ENCODE measurements at regions not wholly inside any gene's neighbourhood (a gene's known extent, or its start where the extent isn't known, plus 50 kb on each side); places are given as distances from the start of the nearest gene placed in this dataset.

DNA sequence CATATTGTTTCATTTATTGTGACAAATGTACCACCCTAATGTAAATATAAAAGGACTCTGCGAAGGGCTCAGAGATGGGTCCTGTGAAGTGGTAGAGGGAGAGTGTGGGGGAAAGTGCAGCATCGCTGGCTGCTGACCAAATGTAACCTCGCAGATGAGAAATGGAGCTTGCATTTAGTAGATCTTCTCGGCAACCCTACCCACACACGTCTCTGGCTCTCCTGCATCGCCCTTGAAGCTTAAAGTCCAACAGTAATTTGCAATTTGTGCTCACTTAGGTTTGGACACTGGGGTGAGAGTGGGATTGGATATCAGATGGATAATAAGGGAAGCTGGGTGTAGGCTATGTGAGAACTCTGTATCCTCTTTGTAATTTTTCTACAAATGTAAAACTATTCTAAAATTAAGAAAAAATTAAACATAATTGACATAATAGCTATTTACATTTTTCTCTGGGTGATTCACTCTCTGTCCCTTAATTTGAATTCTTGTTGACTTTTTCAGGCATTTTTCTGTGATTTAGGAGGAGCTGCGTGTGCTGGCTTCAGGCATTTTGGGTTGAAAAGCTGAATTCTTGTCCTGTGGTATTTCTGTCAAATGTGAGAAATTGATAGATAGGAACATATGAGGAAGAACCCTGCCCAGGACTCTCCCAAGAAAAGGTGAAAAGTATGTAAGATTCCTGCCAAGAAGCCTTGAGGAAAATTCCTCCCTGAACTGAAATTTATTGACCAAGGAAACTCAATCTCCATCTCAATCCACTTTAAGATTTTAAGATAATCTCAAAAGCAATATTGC is 524.7 kb upstream of the MCTP2 start:
- DNase-seq: no peak

DNA sequence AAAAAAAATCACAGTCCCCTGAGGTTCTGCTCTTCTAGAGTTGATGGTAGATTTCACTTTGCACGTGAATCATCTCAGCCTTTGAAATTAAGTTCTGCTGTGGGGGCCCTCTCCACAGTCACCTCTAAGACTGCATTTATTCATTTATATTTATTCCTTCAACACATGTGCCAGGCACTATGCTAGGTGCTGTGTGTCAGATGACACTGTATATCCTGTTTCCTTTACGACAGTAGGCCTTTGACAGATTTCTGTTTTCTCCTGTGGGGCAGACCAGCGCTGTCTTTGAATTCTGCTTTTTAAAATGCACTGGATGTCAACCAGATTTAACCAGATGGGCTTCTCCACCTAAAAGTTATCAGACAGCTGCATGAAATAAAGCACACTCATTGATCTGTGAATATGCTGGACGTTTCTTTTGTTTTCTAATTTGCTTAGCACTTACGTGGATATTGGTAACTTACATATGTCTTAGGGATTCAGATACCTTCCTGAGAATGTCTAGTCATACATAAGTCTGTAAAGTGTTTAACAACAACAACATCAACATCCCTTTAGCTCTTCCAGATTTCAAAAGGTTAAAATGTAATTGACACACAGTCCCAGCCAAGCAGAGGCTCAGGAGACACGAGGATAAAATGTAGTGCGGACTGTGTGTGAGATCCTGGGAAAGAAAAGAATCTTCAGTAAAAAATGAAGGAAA is 525.5 kb upstream of the MCTP2 start:
- DNase-seq: no peak

DNA sequence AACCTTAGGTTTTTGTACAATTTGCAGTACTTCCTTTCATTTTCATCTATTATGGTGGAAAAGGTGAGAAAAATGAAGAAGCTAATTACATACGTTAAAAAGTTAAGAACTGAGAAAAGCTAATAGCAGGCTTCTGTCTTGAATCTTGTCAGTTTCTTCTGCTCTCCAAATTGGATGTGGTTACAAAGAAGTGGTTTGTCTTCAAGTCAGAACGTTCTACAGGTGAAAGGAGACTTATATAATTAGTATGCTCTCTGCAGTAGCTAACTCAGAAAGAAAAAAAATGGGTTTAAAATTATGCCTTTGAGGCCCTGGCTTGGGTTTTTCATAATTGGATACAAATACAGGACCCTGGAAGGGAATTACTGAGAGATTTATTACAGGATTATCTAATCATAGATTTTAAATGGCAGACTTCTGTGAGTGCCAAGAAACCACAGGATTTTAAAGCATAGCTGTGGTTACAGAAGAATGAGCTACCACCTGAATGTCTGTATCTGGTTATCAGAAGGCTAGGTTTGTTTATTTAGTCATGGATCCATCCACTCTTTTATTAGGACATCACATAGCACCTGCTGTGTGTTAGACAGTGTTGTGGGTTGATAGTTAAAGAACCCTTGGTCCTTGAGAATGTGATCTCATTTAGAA is 528.1 kb upstream of the MCTP2 start:
- DNase-seq: no peak

DNA sequence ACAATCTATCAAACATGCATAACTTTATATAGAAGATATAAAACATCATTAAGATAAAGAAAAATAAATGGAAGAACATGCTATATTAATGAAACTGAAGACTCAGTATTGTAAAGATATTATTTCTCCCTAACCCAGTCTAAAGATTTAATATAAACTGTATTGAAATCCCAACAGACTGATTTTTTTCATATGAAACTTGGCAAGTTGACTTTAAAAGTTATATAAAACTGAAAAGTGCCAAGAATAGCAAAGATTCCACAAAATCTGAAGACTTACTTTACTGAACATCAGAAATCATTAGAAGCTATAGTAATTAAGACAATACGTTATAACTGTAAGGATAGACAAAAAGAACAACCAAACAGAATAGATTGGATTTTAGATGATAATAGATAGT is 531.3 kb upstream of the MCTP2 start:
- DNase-seq: no peak

DNA sequence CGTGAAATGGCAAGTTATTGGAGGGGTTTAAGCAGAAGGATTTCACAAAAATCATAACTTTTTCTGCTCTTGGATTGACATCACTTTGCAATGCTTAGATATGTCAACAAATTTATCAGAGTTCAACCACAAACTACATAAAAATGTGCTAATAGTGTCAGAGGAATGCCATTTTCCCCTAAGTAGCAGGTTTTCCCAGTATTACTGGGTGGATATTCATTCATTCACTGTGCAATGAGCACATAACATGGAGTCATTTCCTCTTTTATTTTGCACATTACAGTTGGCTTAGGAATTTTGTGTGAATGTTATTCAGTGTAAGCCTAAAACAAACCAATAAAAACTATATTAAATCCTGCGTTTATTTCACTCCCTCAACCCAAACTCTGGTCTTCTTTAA is 537.3 kb upstream of the MCTP2 start:
- DNase-seq: no peak

DNA sequence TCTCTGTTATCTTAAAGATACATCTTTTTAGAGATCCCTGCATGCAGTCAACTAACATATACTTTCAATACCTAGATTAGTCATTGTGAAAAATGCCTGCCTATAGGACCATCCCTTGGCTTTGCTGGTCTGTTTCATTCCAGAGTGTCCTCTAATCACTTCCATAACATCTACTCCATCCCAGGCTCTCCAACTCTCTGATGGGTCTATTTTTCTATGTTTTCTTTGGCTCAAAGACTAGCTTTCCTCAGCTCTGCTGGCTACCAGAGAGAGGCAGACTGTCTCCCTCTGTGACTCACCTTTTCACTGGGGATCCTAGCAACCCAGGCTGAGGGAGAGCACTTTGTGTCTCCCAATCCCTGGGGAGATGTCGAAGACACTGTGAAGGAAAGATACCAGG is 547.7 kb upstream of the MCTP2 start:
- no peak for DNase-seq

DNA sequence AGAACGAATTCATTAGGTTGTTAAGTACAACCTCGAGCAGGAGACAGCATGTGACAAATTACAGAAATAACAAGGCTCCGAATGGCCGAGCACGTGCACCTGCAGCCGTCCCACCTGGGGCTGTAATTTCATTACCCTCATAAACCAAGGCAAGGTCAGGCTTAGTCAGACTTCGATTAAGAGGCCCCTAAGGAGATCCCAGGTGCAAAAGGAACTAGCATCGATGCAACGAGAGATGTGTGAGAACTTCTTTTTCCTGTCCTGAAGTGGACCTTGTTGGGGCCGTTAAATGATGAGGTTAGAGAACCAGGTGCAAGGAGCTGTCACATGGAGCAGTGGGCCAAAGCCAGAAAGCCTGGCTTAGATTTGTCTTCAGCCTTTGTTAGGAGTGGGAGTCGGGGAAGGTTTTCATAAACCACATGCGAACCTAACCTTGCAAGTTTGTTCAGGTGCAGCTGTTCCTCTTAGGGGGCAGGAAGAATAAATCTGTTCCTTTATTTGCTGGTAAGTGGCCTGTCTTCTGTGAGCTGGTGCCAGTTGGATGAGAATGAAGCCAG is 559.9 kb upstream of the MCTP2 start:
- DNase-seq: no peak

DNA sequence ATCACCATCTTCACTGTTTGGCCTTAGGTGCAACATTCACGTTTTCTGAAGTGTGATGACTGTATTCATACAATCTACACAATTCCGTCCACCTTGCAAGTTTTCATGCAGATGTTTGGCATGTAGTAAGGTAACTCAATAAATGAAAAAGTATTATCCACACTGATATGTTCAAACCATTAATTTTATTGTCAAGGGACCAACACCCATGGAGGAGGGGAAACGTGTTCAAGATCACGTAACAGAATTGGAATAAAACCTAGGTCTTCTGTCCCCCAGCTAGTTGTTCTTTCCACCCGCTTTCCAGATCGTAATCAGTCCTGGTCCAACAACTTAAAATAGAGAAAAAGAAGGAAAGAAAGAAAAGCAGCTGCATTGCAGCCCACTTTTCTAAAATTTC is 560.4 kb upstream of the MCTP2 start:
- DNase-seq: no peak

DNA sequence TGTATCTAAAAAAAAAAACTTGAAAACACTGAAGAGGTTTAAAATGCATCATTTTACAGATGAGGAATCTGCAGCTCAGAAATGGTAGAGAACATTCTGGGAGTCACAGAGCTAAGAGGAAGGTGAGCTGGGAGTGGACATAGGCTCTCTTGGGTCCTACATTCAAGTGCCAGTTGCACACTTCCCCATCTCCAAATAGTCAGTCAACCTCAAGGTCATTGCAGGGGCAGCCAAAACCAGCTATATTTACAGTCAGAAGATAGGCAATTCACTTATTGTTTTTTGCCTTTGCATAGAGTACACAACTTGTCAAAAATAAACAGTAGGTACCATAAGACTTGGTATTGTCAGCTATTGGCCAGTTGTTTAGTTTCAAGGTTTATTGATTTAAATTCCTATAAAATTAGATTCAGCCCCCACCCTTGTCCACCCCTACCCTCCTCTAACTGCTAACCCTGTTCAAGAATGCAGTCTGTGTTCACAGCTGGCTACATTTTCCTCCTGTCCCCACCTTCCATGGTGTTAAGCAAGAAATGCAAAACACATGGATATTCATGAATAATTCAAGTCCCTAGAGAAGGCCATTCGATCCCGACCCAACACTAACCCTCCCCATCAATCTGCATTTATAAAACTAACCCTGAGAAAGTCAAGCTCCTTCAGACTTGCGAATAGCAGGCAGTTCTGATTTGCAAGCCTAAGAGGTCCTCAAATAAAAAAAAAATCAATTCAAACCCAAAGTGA is 567.0 kb upstream of the MCTP2 start:
- no peak for DNase-seq

DNA sequence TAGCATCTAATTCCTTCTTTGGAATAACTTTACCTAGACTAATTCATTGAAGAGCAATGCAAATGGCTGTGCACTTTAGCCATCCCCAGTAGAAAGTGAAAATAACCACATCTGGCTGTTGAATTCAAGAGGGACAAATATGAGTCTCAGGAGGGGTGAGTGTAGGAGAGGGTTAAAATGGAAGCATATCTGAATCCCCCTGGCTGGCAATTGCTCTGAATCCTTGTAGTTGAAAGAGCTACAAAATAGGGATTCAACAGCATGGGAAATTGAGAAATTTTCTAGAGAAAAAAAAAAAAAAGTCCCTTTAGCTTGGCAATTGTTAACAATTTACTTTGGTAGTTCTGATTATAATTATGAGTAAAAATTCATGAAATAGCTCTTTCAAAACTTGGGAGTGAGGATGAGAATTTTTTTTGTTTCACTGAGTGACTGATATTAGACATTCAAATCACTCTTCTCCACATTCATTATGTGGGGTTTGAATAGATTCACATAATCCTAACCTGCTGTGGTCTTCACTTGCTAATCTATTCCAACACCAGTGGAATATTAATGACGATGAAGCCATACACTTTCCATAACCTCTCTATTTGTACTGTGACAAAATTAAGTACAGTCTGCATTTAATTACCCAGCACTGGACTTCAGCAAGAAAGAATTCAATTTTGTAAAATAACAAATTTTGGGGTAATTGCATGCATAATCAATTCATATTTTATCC is 569.0 kb upstream of the MCTP2 start:
- DNase-seq: no peak

DNA sequence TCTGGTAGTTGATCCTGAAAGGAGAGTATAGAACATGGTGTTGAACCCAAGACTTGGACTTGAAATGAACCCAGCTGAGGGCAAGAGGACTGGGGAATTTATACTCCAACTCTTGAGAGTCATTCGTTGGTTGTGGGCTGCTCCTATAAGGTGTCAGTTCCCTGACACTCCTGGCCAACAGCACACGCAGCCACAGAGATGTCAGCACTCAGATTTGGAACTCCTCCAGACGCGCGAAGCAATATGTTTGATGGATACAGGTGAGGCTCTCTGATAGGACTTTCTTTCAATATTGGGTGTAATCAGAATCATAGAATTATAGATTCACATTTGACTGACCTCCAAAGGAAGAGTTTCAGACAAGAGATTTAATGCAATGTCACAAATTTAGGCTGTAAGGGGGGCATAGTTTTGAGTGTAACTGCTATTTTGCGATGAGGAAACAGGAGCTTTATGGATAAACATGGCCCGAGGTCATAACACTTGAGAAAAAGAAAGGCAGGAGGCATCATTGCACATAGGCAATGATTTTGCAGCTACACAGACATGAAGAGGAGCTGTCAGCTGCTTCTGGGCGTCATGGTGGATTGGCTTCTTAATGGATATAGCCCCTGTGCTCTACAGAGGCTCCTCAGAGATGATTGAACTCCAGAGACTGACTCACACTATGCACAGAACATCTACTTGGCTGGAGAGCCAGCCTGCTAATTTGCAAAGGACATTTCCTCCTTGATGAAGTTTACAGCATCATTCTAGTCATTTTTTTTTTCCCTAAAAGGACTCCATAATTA is 569.2 kb upstream of the RGMA start:
- DNase-seq: no peak

DNA sequence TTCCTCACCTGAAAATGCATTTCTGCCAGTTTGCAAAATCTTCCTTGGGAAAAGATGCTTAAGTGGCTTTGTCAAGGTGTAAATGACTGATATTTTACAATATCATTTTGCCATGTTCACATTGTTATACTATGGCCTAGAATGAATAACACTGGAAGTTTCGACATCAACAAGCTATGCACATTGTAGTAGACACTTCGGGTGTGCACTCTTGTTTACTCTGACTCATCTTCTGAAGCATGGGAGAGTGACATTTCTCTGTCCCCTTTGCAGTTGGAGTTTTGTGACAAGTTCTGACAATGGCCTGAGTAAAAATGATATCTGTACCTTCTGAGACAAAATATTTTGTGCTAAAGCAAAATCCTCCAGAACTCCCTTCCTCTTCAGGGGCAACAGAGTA is 567.0 kb upstream of the RGMA start:
- no peak for DNase-seq

DNA sequence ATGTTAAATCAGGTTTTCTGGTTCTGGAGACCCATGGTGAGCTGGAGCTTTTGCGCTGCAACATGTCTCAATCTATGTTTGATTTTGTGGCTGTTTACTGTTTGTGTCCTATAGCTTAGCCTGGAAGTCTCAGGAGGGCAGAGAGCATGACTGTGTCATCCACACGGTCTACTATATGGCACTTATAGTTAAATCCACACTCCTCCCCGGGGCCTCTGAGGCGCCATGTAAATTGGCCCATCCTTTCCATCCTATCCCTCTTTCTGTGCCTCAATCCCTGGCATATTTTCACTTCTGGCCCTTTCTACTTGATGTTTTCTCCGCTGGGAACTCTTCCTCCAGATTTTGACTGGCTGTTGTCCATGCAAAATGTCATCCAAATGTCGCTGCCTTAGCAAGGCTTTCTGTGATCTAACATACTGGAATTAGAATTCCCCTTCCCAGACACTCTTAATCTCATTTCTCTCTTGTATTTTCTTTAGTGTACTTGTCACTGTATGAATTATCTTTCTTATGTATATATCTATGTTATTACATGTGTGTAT is 560.8 kb upstream of the RGMA start:
- no peak for DNase-seq

DNA sequence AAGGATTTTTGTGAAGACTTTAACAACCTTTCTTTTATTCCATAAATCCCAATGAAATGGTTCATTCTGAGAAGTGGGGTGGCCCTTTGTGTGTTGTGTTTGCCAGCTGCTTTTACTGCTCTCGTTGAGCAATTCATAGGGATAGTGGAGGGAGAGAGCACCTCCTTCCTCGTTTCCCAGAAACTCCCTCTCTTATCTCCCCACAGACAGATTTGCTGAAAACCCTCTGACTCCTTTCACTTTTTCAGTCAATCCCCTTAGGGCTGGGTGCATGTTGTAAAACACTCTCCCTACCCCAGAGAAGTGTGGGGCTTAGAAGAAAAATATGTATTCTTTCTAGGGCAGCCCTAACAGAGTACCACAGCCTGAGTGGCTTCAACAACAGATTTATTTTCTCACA is 557.2 kb upstream of the RGMA start:
- DNase-seq: no peak

DNA sequence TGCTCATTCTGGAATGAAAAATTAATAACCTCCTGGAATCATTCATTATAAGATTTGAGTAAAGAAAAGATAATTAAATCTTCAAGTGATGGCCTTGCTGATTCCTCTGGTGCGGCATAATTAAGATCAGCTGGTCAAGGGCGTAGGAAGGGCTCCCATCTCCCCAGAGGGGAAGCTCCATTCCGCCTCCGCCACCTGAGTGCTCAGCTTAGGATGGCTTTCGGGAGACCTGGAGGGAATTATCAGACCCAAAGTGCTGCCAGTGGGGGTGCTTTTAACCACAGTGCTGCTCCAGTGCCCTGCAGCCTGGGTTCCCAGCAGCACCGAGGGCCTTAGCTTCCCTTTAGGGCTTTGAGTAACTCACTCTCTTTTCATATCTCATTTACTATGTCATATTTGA is 556.6 kb upstream of the RGMA start:
- DNase-seq: no peak

DNA sequence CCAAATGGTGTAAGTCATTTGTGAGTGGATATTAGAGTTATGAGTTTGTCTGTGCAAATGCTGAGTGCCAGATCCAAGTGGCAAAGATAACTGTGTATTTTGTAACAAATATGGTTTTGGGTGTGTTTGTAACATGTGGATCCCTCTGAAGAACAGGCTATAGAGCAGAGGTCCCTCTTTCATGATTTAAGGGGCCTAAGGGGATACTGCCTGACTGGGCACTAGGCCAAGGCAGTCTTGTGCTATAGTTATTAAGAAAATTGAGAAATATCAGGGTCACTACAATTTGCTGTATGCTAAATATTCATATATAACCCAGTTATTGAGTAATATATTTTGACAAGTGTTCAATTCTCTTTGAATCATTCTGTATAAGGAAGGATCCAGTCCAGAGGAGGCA is 555.6 kb upstream of the RGMA start:
- DNase-seq: no peak

DNA sequence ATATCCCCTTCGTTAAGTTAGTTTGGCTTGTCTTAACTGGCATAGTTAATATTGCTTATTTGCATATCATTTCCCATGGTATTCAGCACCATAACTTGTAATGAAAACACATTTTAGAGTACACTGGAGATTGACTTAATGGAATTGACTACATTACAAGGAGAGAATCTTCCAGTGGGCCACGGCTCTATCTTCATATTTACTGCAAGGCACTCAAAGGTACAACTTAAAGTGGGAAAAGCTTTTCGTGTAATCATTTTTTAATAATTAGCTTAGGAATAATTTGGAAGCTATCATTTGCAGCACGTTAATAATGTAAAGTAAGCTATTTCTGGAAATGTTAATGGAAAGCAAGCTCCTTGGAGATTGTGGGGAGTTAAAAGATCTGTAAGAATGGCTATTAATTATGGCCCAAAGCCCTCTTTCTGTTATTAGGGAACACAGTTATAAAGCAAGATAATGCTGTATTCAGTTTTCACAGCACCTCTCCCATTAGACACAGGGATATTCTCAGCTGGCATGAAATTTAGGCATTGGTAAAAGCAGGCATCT is 551.5 kb upstream of the RGMA start:
- no peak for DNase-seq

DNA sequence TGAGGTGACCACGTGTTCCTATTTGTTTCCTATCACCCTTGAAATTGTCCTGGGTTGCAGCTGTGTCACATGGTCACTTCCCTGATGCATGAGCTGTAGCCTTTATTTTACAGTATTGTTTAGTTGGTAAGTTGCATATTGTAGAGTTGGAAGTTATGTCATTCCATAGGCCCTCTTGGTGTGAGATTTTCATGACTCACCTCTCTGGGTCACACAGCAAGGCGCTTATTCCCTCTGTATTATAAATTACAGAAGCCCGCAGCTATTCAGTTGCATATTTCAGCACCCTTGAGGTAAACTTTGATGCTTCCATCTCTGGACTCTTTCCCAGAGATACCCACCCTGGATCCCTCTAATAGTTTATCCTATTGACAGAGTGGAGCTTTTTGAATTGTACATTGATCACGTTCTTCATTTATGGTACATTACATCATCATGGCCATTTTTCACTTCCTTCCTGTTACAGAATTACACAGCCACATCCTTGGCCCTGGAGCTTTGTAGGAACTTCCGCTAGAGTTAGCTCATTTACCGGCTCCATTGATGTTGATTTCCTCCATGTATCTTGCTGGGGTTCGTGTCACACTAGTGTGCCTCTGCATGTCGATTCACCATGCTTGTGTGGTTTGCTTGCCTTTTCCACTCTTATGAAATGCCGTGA is 543.1 kb upstream of the RGMA start:
- DNase-seq: no peak

DNA sequence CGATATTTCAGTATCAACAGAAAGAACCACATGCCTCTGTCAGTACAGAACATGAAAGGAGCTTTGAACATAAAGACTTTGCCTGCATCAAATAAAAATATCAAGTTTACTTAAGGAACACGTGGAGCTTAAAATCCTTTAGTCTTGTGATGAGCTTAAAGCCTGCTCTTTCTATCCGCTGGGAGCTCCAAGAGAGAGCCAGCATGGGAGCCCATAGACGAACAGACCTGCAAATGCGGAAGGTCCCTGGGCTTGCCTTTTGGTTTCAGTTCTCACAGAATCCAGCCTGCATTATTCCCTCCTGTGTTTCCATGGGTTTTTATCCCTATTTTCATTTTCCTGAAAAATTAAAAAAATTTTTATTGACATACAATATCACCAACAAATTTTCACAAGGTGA is 530.6 kb upstream of the RGMA start:
- DNase-seq: no peak

DNA sequence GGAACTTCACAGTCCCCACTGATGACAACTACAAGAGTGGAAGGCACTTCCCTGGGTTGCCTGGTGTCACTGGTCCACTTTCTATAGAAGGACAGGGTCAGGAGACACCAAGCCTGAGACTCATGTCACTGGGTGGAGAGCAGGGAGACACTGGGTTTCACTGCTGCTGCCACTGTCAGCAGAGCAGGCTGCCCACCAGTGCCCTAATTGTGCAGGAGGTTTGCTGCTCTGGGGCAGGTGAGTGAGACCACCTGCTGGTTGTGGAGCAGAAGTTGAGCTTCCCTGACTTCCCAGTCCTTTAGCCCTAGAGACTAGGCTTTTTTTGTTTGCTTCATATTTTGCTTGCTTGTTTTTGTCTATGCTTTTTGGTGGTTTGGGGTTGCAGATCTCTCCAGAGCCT is 528.4 kb upstream of the RGMA start:
- no peak for DNase-seq

All from stimulated activated CD8-positive, alpha-beta memory T cell treated with anti-CD3 and anti-CD28 coated beads, Interleukin-4, amount 100 ng/mL, for 48 hours (primary cell).